Stomach smooth muscle (tissue), 2 donors: ENCODE measurements at regions not wholly inside any gene's neighbourhood (a gene's known extent, or its start where the extent isn't known, plus 50 kb on each side); places are given as distances from the start of the nearest gene placed in this dataset.

Source experiments
- H3K27ac ChIP-seq: one replicate; pipeline ENCODE4 v1.7.0; 2013; ENCODE audit warnings: mild to moderate bottlenecking, low read length, inconsistent platforms
- H3K27me3 ChIP-seq, 2 donors: one replicate each; pipeline ENCODE4 v1.7.0; 2013; ENCODE audit warnings: low read length in 2 of 2; ENCODE audit not compliant: insufficient read depth in 2 of 2, control insufficient read depth in 1 of 2
- H3K36me3 ChIP-seq, 2 donors: one replicate each; pipeline ENCODE4 v1.7.0; 2013; ENCODE audit warnings: low read length in 2 of 2; ENCODE audit not compliant: control insufficient read depth in 2 of 2, insufficient read depth in 2 of 2
- H3K4me1 ChIP-seq: one replicate; pipeline ENCODE4 v1.7.0; 2013; ENCODE audit warnings: low read length; ENCODE audit not compliant: control insufficient read depth, insufficient read depth
- H3K4me3 ChIP-seq, 2 donors: one replicate each; pipeline ENCODE4 v1.7.0; 2013; ENCODE audit warnings: low read length in 2 of 2
- H3K9ac ChIP-seq, 2 donors: one replicate each; pipeline ENCODE4 v1.7.0; 2013; ENCODE audit warnings: low read length in 2 of 2, mild to moderate bottlenecking in 1 of 2
- H3K9me3 ChIP-seq, 2 donors: one replicate each; pipeline ENCODE4 v1.7.0; 2013; ENCODE audit warnings: low read length in 2 of 2; ENCODE audit not compliant: control insufficient read depth in 2 of 2
- donor health status: healthy.
- donor health status: Pancreatic carcinoma.

DNA sequence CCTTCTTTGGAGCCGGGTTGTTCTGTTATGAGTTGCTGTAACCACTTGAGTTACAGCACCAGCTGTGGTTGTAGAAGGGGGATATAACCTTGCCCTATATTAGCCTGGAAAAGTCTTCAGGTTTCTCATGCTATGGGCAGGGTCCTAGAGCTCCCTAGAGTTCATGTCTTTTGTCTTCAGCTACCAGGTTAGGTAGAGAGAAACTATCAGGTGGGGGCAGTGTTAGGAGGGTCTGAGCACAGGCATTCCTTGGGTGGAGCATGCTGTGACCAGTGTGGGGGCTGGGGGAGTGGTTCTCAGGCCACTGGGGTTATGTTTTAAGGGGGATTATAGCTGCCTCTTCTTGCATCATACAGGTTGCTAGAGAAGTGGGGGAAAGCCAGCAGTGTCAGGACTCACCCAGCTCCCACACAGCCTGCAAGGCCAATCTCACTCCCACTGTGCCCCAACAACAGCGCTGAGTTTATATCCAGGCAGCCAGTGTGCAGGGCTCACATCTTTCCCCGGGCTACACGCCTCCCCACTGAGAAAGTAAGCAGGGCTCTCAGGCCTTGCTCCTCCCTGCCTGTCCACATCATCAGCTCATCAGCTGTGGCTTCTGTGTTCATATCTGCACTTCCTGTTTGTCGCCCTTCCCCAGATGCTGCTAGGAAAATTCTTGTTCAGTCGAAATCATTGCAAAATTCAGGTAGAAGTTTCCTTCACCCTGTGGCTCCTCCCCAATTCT is 133.8 kb upstream of the NRXN1 start:
- no peaks in the 10 kb centered on the region for H3K9me3 ChIP-seq

DNA sequence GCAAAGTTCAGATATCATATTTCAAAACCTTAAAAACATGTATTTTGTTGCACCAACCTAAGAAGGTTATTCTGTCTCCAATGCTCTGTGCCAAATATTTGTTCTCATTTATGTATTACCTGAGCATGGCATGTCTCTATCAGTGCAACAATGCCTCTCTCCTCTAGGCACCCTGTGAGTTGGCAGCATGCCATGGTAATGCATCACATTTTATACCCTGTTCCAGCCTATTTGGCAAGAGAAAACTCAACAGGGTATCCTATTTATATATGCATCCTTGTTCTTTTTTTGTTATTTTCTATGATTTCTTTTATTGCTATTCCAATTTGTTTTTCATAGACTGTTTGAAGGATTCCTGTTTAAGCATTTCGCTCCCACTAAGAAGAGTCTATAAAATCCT is 126.3 kb upstream of the NRXN1 start:
- Histone ChIP-seq H3K27me3 (no peaks in the 10 kb centered on the region), H3K4me3 (no peak overlapping the region), H3K27ac (no peak overlapping the region), H3K4me1 (no peaks in the 10 kb centered on the region), H3K36me3 (no peaks in the 10 kb centered on the region), H3K9me3 (no peaks in the 10 kb centered on the region), H3K9ac (no peak overlapping the region)

More for the DNA sequence above, 133.8 kb upstream of the NRXN1 start:
- Histone ChIP-seq H3K36me3 (no peaks in the 10 kb centered on the region), H3K4me3 (no peak overlapping the region), H3K9ac (no peak overlapping the region), H3K4me1 (no peaks in the 10 kb centered on the region), H3K27ac (no peak overlapping the region), H3K27me3 (no peaks in the 10 kb centered on the region)

DNA sequence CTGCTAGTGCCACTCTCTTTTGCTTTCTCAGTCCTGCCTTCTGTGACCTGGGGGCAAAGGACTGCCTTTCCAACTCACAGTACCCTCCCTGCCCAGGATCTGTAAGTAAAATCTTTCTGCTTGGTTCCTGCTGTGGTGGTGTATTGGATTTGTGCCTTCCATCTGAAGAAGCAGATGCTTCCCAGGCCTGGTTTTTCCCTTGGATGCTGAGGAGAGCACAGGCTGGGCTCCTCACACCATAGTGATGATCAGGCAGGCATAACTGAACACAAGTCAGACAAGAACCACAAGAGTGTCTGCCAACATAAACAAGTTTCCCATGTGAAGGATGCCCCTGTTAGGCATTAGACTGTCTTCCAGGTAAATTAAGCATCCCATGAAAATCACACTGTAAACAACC is 121.3 kb upstream of the NRXN1 start:
- Histone ChIP-seq H3K9me3 (no peaks in the 10 kb centered on the region), H3K27me3 (no peaks in the 10 kb centered on the region), H3K9ac (no peak overlapping the region), H3K4me3 (no peak overlapping the region), H3K36me3 (no peaks in the 10 kb centered on the region), H3K4me1 (no peaks in the 10 kb centered on the region), H3K27ac (no peak overlapping the region)

DNA sequence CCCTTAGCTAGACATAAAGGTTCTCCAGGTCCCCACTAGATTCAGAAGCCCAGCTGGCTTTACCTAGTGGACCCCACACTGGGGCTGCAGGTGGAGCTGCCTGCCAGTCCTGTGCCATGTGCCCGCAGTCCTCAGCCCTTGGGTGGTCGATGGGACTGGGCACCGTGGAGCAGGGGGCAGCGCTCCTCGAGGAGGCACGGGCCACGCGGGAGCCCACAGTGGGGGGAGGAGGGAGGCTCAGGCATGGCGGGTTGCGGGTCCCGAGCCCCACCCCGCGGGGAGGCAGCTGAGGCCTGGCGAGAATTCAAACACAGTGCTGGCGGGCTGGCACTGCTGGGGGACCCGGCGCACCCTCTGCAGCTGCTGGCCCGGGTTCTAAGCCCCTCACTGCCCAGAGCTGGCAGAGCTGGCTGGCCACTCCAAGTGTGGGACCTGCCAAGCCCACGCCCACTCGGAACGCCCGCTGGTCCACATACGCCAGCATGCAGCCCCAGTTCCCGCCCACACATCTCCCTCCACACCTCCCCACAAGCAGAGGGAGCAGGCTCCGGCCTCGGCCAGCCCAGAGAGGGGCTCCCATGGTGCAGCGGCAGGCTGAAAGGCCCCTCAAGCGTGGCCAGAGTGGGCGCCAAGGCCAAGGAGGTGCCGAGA is 119.7 kb upstream of the NRXN1 start:
- H3K4me3 ChIP-seq: no peak overlapping the region
- H3K9ac ChIP-seq: no peak overlapping the region
- no peaks in the 10 kb centered on the region for H3K27me3 ChIP-seq
- no peaks in the 10 kb centered on the region for H3K4me1 ChIP-seq
- no peaks in the 10 kb centered on the region for H3K36me3 ChIP-seq
- no peak overlapping the region for H3K27ac ChIP-seq
- no peaks in the 10 kb centered on the region for H3K9me3 ChIP-seq

DNA sequence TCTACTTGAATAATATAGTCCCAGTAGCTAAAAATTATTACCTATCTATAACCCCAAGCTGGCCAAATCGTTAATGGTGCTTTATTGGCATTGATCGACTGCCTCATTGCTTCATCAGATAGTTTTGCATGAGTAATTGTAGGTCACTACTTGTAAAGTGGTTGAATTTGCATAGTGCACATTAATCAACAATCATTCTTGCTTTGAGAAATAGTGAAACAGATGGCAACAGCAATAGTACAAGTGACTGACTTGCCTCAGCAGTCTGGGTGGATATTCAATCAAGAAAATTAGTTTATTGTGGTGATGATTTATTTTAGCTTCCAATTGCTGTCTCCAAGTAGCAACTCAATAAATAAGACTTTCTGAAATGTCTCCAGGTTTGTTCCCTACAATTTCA is 117.8 kb upstream of the NRXN1 start:
- Histone ChIP-seq H3K27ac (no peak overlapping the region), H3K36me3 (no peaks in the 10 kb centered on the region), H3K4me3 (no peak overlapping the region), H3K9ac (no peak overlapping the region), H3K9me3 (no peaks in the 10 kb centered on the region), H3K27me3 (no peaks in the 10 kb centered on the region), H3K4me1 (no peaks in the 10 kb centered on the region)

DNA sequence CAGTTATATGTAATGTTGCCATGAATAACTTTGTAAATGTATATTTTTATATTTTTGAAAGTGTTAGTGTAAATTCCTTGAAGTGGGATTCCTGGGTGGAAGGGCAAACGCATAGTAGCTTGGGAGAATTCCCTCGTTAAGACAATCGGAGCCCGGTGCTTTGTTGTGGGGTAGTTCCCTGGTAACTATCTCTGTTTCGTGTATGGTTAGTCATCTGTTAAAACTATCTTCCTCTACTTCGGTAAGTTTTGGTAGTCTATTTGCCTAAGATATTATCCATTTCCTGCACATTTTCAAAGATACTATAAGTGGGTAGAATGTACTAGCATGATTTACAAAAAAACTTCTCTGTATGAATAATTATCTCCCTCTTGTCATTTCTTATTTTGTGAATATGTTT is 113.8 kb upstream of the NRXN1 start:
- Histone ChIP-seq H3K9ac (no peak overlapping the region), H3K9me3 (no peaks in the 10 kb centered on the region), H3K36me3 (no peaks in the 10 kb centered on the region), H3K4me1 (no peaks in the 10 kb centered on the region), H3K4me3 (no peak overlapping the region), H3K27ac (no peak overlapping the region), H3K27me3 (no peaks in the 10 kb centered on the region)

DNA sequence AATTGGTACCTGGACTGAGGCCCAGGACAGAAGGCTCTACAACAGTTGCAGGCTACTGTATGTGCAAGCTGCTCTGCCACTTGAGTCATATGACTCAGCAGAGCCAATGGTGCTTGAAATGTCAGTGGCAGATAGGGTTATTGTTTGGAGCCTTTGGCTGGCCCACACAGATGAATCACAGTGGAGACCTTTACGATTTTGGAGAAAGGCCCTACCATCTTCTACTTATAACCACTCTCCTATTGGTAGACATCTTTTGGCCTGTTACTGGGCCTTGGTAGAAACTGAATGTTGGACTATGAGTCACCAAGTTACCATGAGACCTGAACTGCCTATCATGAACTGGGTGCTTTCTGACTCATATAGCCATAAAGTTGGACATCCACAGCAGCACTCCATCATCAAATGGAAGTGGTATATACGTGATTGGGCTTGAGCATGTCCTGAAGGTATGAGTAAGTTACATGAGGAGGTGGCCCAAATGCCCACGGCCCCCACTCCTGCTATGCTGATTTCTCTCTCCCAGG is 88.9 kb upstream of the NRXN1 start:
- Histone ChIP-seq H3K9ac (no peak overlapping the region), H3K9me3 (no peaks in the 10 kb centered on the region)

DNA sequence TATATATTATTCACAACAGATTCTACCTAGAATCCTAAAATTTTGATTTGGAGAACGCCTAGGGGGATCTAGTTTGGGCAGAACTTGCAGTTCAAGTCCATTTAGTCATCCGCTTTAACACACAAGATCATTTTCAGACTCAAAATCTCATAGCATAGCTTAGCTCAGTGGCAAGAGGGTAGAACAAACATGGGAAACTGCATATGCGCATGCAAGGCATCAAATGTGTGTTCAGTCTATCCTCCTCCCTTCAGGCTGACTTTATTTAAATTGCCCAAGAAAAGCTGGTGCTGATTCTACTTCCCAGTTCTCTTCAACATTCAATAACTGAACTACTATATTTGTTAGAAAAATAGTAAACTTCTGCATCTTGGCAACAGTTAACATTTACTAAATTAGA is 79.6 kb upstream of the NRXN1 start:
- Histone ChIP-seq H3K9ac (no peak overlapping the region), H3K4me3 (no peak overlapping the region), H3K27ac (no peak overlapping the region), H3K36me3 (no peaks in the 10 kb centered on the region), H3K27me3 (no peaks in the 10 kb centered on the region), H3K9me3 (no peaks in the 10 kb centered on the region), H3K4me1 (no peaks in the 10 kb centered on the region)

More for the DNA sequence above, 88.9 kb upstream of the NRXN1 start:
- Histone ChIP-seq H3K36me3 (no peaks in the 10 kb centered on the region), H3K27ac (no peak overlapping the region), H3K4me3 (no peak overlapping the region), H3K27me3 (no peaks in the 10 kb centered on the region), H3K4me1 (no peaks in the 10 kb centered on the region)

DNA sequence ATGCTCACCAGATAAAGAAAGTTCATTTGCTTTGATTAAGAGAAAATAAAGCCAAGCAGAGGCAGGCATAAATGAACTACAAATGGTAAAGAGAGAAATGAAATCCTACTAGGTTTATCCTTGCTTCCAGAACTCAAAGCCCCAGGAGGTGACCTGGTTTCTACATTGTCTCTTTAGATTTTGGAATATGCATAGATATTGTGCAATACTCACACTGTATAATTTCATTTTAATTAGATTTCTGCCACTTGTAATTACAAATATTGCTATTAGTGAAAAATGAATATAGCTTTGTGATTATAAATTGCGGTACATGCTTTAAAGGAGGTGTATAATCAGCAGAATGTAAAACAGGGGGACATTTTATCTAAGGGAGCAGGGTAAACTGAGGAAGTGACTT is 76.9 kb upstream of the NRXN1 start:
- Histone ChIP-seq H3K36me3 (no peaks in the 10 kb centered on the region), H3K27ac (no peak overlapping the region), H3K4me3 (no peak overlapping the region), H3K9ac (no peak overlapping the region), H3K4me1 (no peaks in the 10 kb centered on the region), H3K27me3 (no peaks in the 10 kb centered on the region), H3K9me3 (no peaks in the 10 kb centered on the region)

DNA sequence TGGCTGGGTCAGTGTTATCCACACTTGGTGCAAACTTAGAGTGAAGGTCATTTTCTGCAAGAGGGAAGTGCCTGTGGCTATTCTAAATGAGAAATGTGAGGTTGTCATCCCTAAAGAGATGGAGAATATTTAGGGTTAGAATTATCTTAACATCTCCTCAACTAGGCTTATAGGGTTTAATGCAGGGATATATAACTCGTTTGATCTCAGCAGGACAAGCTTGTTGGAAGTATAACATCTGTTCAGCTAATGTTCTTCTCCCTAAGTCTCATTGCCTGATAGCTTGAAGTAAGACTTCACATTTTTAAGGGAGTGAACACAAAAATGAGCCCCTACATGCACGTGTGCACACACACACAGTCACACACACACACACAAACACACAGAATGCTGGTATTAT is 75.9 kb upstream of the NRXN1 start:
- H3K9me3 ChIP-seq: no peaks in the 10 kb centered on the region
- H3K9ac ChIP-seq: no peak overlapping the region
- no peaks in the 10 kb centered on the region for H3K4me1 ChIP-seq
- H3K4me3 ChIP-seq: no peak overlapping the region
- H3K36me3 ChIP-seq: no peaks in the 10 kb centered on the region
- H3K27me3 ChIP-seq: no peaks in the 10 kb centered on the region
- H3K27ac ChIP-seq: no peak overlapping the region

DNA sequence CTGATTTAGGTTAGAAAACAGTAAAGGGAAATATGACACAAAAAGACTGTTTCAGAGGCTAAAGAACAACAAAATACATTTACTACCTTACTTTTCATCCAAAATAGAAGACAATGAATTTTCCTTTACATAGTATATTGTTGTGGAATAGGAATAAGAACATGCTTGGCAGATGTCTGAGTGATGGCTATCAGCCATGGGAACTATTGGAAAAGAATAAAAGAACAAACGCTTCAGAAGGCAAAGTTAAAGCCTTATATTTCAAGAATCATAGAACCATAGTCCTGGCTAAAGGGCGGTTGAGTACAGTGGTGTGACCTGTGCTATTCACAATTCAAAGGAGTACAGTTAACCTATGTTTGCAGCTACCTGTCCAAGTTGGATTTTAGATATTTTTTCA is 73.9 kb upstream of the NRXN1 start:
- Histone ChIP-seq H3K9me3 (no peaks in the 10 kb centered on the region), H3K36me3 (no peaks in the 10 kb centered on the region), H3K27me3 (no peaks in the 10 kb centered on the region), H3K9ac (no peak overlapping the region), H3K4me3 (no peak overlapping the region), H3K27ac (no peak overlapping the region), H3K4me1 (no peaks in the 10 kb centered on the region)
